ENCODE measurements at regions not wholly inside any gene's neighbourhood (a gene's known extent, or its start where the extent isn't known, plus 50 kb on each side); places are given as distances from the start of the nearest gene placed in this dataset.

DNA sequence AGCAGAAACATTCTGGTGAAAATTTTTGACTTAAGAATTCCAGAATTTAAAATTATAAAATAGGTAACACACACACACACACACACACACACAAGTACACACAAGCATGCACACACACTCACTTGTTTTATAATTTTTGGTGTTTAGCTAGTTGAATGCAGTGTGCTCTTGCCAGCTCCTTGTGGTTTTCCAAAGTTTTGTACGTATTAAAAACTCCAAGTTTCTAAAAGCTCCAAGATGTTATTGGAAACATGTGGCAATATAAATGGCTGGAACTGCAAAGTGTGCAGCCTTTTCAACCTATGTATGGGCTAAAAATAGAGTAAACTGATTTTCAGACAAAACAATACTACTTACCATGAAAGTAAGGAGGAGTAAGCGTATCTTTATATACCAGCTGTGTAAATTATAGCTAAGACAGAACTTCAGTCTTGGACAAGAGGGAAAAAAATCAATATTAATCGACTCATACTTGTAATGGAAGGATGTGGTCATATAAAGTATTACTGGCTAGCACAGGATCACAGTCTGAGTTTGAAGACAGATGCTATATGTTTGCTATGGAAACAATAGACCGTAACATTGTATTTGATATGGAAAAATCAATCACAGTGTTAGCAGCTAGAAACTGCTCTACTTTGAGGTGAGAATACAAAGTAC is 727.1 kb upstream of the GRAMD2B start:
- TF ChIP-seq, protein P1, sequence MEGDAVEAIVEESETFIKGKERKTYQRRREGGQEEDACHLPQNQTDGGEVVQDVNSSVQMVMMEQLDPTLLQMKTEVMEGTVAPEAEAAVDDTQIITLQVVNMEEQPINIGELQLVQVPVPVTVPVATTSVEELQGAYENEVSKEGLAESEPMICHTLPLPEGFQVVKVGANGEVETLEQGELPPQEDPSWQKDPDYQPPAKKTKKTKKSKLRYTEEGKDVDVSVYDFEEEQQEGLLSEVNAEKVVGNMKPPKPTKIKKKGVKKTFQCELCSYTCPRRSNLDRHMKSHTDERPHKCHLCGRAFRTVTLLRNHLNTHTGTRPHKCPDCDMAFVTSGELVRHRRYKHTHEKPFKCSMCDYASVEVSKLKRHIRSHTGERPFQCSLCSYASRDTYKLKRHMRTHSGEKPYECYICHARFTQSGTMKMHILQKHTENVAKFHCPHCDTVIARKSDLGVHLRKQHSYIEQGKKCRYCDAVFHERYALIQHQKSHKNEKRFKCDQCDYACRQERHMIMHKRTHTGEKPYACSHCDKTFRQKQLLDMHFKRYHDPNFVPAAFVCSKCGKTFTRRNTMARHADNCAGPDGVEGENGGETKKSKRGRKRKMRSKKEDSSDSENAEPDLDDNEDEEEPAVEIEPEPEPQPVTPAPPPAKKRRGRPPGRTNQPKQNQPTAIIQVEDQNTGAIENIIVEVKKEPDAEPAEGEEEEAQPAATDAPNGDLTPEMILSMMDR (IDR thresholded peaks at IDR 0.05; ENCODE audit: insufficient read depth, low read depth, low read length): no peak
- H3K4me3 ChIP-seq (ENCODE audit: low read depth, low read length): no peak overlapping the region
- peak; percentile 30 for DNase-seq (ENCODE audit: low read depth)

DNA sequence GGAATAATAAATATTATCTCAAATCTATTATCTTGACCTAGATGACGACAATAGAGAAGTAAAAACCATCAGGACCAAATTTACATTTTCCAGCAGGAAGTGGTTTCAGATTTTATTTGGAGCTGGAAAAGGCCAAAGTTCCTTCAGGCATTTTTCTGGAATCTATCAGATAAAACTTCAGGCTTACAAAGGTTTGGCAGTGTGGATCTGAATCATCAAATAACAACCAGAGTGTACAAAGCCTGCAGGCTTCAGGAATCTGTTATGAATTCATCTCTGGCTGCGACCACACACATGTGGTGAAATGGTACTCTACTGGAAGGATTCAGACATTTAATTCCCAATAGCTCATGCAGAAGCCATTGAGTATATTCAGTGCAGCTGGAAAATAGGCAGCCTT is 726.4 kb upstream of the GRAMD2B start:
- DNase-seq (ENCODE audit: low read depth): peak; percentile 90
- no peak overlapping the region for H3K4me3 ChIP-seq (ENCODE audit: low read depth, low read length)
- TF ChIP-seq, protein P1 (IDR thresholded peaks at IDR 0.05; ENCODE audit: insufficient read depth, low read depth, low read length): no peak

DNA sequence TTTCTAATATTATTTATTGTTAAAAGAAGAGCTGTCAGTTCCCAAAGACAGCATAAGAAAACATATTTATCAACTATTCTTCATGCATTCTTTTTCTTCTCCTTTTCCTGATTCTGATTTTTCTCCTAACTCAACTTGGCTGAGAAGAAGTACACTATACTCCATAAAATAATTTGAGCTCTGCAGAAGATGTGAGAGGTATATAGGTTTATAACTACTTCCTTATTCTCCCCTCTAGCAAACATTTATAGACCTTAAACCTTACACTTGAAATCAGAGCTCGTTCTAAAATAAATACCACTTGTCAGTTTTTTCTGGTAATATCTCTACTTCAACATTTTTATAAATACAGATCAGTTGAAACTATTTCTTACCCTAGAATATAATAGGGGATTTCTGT is 724.8 kb upstream of the GRAMD2B start:
- no peak for DNase-seq (ENCODE audit: low read depth)
- TF ChIP-seq, protein P1 (IDR thresholded peaks at IDR 0.05; ENCODE audit: insufficient read depth, low read depth, low read length): no peak
- no peak overlapping the region for H3K4me3 ChIP-seq (ENCODE audit: low read depth, low read length)

DNA sequence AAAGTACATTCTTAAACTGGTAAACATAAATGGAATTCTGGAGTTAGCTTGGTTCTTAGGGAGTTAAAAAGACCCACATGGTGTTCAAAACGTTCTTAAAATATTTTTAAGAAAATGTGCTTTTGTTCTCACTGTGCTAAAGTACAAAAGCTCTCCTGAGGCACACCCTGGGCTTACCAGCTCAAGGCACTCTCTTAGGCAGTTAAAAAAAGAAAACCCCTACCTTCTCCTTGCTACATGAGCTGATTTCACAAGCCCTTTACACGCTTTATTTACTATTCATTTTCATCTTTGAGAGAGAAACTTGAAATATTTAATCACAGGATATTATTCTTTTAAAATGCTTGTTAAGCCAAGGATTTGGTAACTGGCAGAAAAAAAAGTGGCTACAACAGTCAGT is 723.3 kb upstream of the GRAMD2B start:
- TF ChIP-seq, protein P1 (IDR thresholded peaks at IDR 0.05; ENCODE audit: insufficient read depth, low read depth, low read length): no peak
- H3K4me3 ChIP-seq (ENCODE audit: low read depth, low read length): no peak overlapping the region
- peak; percentile 13 for DNase-seq (ENCODE audit: low read depth)

DNA sequence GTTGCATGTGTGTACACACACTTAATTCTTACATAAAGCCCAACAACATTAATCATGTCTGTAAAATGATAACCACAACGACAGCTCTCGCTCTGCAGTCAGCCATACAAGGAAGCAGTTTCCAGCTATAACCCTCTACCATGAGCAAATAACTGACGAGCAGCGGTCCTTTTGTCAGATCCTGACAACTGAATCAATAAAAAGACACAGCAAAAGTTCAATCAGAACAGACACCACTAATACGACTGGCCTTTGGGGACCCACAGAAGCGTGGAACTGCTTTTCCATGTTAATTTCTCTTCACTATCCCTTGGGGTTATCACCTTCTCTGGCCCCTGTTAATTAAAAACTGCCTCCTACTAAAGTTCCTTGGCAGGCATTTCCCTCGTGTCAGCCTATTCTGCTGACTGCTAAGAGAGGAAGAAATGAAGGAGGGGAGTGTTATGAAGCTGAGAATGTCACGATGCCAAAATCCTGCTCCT is 722.8 kb upstream of the GRAMD2B start:
- DNase-seq (ENCODE audit: low read depth): peak; percentile 58
- no peak overlapping the region for H3K4me3 ChIP-seq (ENCODE audit: low read depth, low read length)
- TF ChIP-seq, protein P1 (IDR thresholded peaks at IDR 0.05; ENCODE audit: insufficient read depth, low read depth, low read length): no peak

DNA sequence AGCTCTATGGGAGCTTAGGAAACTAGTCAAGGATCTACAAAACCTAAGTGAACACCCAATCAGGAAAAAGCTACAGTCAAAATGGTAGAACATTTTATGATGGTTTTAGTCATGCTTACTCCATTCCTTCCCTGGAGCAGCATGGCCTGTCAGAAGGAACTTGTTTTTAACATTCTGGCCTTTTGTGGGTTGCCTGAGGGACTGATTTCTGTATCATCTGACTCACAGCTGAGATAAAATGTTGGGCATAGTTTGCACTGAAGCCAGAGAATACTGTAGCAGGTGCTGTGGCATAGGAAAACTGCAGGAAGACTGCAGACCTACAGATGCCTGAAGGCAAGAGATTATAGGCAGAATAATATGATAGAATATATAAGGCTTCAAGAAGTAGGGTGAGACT is 719.6 kb upstream of the GRAMD2B start:
- TF ChIP-seq, protein P1 (IDR thresholded peaks at IDR 0.05; ENCODE audit: insufficient read depth, low read depth, low read length): no peak
- no peak overlapping the region for H3K4me3 ChIP-seq (ENCODE audit: low read depth, low read length)
- no peak for DNase-seq (ENCODE audit: low read depth)

DNA sequence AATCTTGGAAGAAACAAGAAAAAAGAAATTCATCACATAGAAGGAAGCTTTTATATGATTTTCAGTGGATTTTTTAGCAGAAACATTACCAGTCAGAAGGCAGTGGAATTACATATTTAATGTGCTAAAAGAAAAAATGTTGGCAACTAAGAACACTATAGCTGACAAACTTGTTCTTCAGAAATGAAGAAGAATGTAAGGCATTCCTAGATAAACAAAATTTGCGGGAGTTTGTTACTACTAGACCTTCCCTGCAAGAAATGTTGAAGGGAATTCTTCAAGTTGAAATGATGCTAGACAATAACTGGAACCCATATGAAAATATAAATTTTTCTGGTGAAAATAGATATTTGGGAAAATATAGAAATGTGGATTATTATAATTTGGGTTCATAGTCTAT is 718.3 kb upstream of the GRAMD2B start:
- no peak overlapping the region for H3K4me3 ChIP-seq (ENCODE audit: low read depth, low read length)
- TF ChIP-seq, protein P1 (IDR thresholded peaks at IDR 0.05; ENCODE audit: insufficient read depth, low read depth, low read length): no peak
- no peak for DNase-seq (ENCODE audit: low read depth)

Measured in fibroblast of villous mesenchyme (primary cell).